ENCODE measurements at regions not wholly inside any gene's neighbourhood (a gene's known extent, or its start where the extent isn't known, plus 50 kb on each side); places are given as distances from the start of the nearest gene placed in this dataset.

GRCh38 chr5:116668390-116668789 is 93.8 kb upstream of the SEMA6A start:
- DNase-seq (ENCODE audit: low read depth, low spot score) (no peak), FAIRE-seq (no peak)
- Histone ChIP-seq H3K4me2 (ENCODE audit: control insufficient read depth, extremely low read depth, insufficient read depth, low read depth, low read length) (no peak overlapping the region), H3K4me3 (ENCODE audit: control insufficient read depth in 2 of 3, extremely low read depth in 1 of 3, insufficient read depth in 2 of 3, low read depth in 1 of 3, low read length in 3 of 3) (no peak overlapping the region), H3K4me1 (ENCODE audit: control insufficient read depth, extremely low read depth, insufficient read depth, low read length) (no peaks in the 10 kb centered on the region), H3K9me3 (ENCODE audit: control insufficient read depth, low read depth, low read length) (no peaks in the 10 kb centered on the region), H3K9ac (ENCODE audit: control insufficient read depth, extremely low read depth, insufficient read depth, low read length) (no peak overlapping the region), H2AFZ (ENCODE audit: control insufficient read depth, low read length) (no peak overlapping the region), H3K79me2 (ENCODE audit: control insufficient read depth, insufficient read depth, low read length) (no peaks in the 10 kb centered on the region), H3K9me1 (ENCODE audit: control insufficient read depth, extremely low read depth, insufficient read depth, low read length) (no peaks in the 10 kb centered on the region), H3K27ac (ENCODE audit: control insufficient read depth, insufficient read depth, low read length) (no peak overlapping the region), H3K36me3 (ENCODE audit: control insufficient read depth in 2 of 2, extremely low read depth in 1 of 2, insufficient read depth in 2 of 2, low read length in 2 of 2) (no peaks in the 10 kb centered on the region), H3K27me3 (ENCODE audit: control insufficient read depth, extremely low read depth, insufficient read depth, low read length) (no peaks in the 10 kb centered on the region), H4K20me1 (ENCODE audit: control insufficient read depth, extremely low read depth, insufficient read depth, low read length) (no peaks in the 10 kb centered on the region)
- TF ChIP-seq EZH2 (IDR thresholded peaks at IDR 0.05; ENCODE audit: low read length) (no peak), CTCF (optimal IDR thresholded peaks at IDR 0.05 in 1 of 3, IDR thresholded peaks at IDR 0.05 in 1 of 3, conservative IDR thresholded peaks at IDR 0.05 in 1 of 3; ENCODE audit: extremely low read depth in 1 of 3, insufficient read depth in 2 of 3, low read length in 3 of 3) (no peak)
- dilution Hi-C loops (cut with MboI; ENCODE audit: extremely low pct_ligation_motif_present, low sequenced_read_pairs): no loop called here

GRCh38 chr5:116666901-116667300 is 92.3 kb upstream of the SEMA6A start:
- Histone ChIP-seq H3K36me3 (ENCODE audit: control insufficient read depth in 2 of 2, extremely low read depth in 1 of 2, insufficient read depth in 2 of 2, low read length in 2 of 2) (no peaks in the 10 kb centered on the region), H3K27me3 (ENCODE audit: control insufficient read depth, extremely low read depth, insufficient read depth, low read length) (no peaks in the 10 kb centered on the region), H3K4me2 (ENCODE audit: control insufficient read depth, extremely low read depth, insufficient read depth, low read depth, low read length) (no peak overlapping the region), H4K20me1 (ENCODE audit: control insufficient read depth, extremely low read depth, insufficient read depth, low read length) (no peaks in the 10 kb centered on the region), H2AFZ (ENCODE audit: control insufficient read depth, low read length) (no peak overlapping the region), H3K27ac (ENCODE audit: control insufficient read depth, insufficient read depth, low read length) (no peak overlapping the region), H3K9me3 (ENCODE audit: control insufficient read depth, low read depth, low read length) (no peaks in the 10 kb centered on the region), H3K79me2 (ENCODE audit: control insufficient read depth, insufficient read depth, low read length) (no peaks in the 10 kb centered on the region), H3K4me1 (ENCODE audit: control insufficient read depth, extremely low read depth, insufficient read depth, low read length) (no peaks in the 10 kb centered on the region), H3K9me1 (ENCODE audit: control insufficient read depth, extremely low read depth, insufficient read depth, low read length) (no peaks in the 10 kb centered on the region), H3K9ac (ENCODE audit: control insufficient read depth, extremely low read depth, insufficient read depth, low read length) (no peak overlapping the region), H3K4me3 (ENCODE audit: control insufficient read depth in 2 of 3, extremely low read depth in 1 of 3, insufficient read depth in 2 of 3, low read depth in 1 of 3, low read length in 3 of 3) (no peak overlapping the region)
- DNase-seq (ENCODE audit: low read depth, low spot score): no peak
- dilution Hi-C loops (cut with MboI; ENCODE audit: extremely low pct_ligation_motif_present, low sequenced_read_pairs): no loop called here
- no peak for TF ChIP-seq EZH2 (IDR thresholded peaks at IDR 0.05; ENCODE audit: low read length)
- FAIRE-seq: no peak

- Histone ChIP-seq H3K4me2 (ENCODE audit: control insufficient read depth, extremely low read depth, insufficient read depth, low read depth, low read length) (no peak overlapping the region), H3K79me2 (ENCODE audit: control insufficient read depth, insufficient read depth, low read length) (no peaks in the 10 kb centered on the region), H4K20me1 (ENCODE audit: control insufficient read depth, extremely low read depth, insufficient read depth, low read length) (no peaks in the 10 kb centered on the region), H3K9ac (ENCODE audit: control insufficient read depth, extremely low read depth, insufficient read depth, low read length) (no peak overlapping the region), H3K9me3 (ENCODE audit: control insufficient read depth, low read depth, low read length) (peaks cover 3% of the 10 kb centered on the region), H3K9me1 (ENCODE audit: control insufficient read depth, extremely low read depth, insufficient read depth, low read length) (no peaks in the 10 kb centered on the region), H3K27me3 (ENCODE audit: control insufficient read depth, extremely low read depth, insufficient read depth, low read length) (no peaks in the 10 kb centered on the region), H3K4me1 (ENCODE audit: control insufficient read depth, extremely low read depth, insufficient read depth, low read length) (no peaks in the 10 kb centered on the region), H3K4me3 (ENCODE audit: control insufficient read depth in 2 of 3, extremely low read depth in 1 of 3, insufficient read depth in 2 of 3, low read depth in 1 of 3, low read length in 3 of 3) (no peak overlapping the region), H3K27ac (ENCODE audit: control insufficient read depth, insufficient read depth, low read length) (no peak overlapping the region), H3K36me3 (ENCODE audit: control insufficient read depth in 2 of 2, extremely low read depth in 1 of 2, insufficient read depth in 2 of 2, low read length in 2 of 2) (no peaks in the 10 kb centered on the region), H2AFZ (ENCODE audit: control insufficient read depth, low read length) (no peak overlapping the region)
- TF ChIP-seq CTCF (optimal IDR thresholded peaks at IDR 0.05 in 1 of 3, IDR thresholded peaks at IDR 0.05 in 1 of 3, conservative IDR thresholded peaks at IDR 0.05 in 1 of 3; ENCODE audit: extremely low read depth in 1 of 3, insufficient read depth in 2 of 3, low read length in 3 of 3) (no peak), EZH2 (IDR thresholded peaks at IDR 0.05; ENCODE audit: low read length) (no peak)
- FAIRE-seq: no peak
- DNase-seq (ENCODE audit: low read depth, low spot score): no peak
- dilution Hi-C loops (cut with MboI; ENCODE audit: extremely low pct_ligation_motif_present, low sequenced_read_pairs): no loop called here
Measured at GRCh38 chr5:116664988-116665387, 90.4 kb upstream of the SEMA6A start.

All from keratinocyte (primary cell).